ENCODE measurements at regions not wholly inside any gene's neighbourhood (a gene's known extent, or its start where the extent isn't known, plus 50 kb on each side); places are given as distances from the start of the nearest gene placed in this dataset.

DNA sequence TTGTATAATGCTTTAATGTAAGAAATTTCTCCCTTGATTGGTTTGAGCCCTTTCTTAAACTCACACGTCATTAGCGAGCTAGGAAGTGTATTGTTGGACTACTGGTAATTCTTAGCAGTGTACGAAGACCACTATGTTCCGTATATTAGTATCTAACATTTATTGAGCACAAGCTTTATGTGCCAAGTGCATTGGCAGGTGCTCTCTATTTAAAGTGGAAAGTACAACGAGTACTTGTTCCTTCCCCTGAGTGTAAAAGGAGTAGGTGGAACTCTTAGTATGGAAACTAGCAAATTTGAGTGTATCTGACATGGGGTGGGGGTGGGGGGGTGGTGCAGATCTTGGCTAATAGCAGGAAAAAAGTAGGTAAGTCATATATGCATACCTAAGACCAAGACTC is 594.7 kb downstream of the FGF9 start:
- TF ChIP-seq, protein P1, sequence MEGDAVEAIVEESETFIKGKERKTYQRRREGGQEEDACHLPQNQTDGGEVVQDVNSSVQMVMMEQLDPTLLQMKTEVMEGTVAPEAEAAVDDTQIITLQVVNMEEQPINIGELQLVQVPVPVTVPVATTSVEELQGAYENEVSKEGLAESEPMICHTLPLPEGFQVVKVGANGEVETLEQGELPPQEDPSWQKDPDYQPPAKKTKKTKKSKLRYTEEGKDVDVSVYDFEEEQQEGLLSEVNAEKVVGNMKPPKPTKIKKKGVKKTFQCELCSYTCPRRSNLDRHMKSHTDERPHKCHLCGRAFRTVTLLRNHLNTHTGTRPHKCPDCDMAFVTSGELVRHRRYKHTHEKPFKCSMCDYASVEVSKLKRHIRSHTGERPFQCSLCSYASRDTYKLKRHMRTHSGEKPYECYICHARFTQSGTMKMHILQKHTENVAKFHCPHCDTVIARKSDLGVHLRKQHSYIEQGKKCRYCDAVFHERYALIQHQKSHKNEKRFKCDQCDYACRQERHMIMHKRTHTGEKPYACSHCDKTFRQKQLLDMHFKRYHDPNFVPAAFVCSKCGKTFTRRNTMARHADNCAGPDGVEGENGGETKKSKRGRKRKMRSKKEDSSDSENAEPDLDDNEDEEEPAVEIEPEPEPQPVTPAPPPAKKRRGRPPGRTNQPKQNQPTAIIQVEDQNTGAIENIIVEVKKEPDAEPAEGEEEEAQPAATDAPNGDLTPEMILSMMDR (IDR thresholded peaks at IDR 0.05; ENCODE audit: extremely low read depth in 1 of 2, insufficient read depth in 1 of 2, low read depth in 1 of 2, low read length in 2 of 2), result no peak
- TF ChIP-seq JUN (IDR thresholded peaks at IDR 0.05; ENCODE audit: borderline replicate concordance, insufficient read depth, insufficient read length, low read depth), result no peak
- no peak for TF ChIP-seq POLR2A (IDR thresholded peaks at IDR 0.05; ENCODE audit: low read depth, low read length)
- TF ChIP-seq EZH2 (IDR thresholded peaks at IDR 0.05; ENCODE audit: borderline replicate concordance, low read depth, low read length, severe bottlenecking), result no peak
- TF ChIP-seq POLR2AphosphoS5 (IDR thresholded peaks at IDR 0.05; ENCODE audit: insufficient read depth, low read depth, low read length), result no peak
- TF ChIP-seq, protein P2, sequence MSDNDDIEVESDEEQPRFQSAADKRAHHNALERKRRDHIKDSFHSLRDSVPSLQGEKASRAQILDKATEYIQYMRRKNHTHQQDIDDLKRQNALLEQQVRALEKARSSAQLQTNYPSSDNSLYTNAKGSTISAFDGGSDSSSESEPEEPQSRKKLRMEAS (IDR thresholded peaks at IDR 0.05; ENCODE audit: insufficient read depth, insufficient read length), result no peak
- no peak for TF ChIP-seq MYC (IDR thresholded peaks at IDR 0.05; ENCODE audit: low read depth, low read length)
- no peak for TF ChIP-seq GATA2 (IDR thresholded peaks at IDR 0.05; ENCODE audit: insufficient read depth, insufficient read length, low read depth, low read length)
- no peak for TF ChIP-seq FOS (IDR thresholded peaks at IDR 0.05; ENCODE audit: borderline replicate concordance, insufficient read depth, low read length)

Measured in endothelial cell of umbilical vein (primary cell).